LHCN-M2 (cell line): ENCODE measurements at regions not wholly inside any gene's neighbourhood (a gene's known extent, or its start where the extent isn't known, plus 50 kb on each side); places are given as distances from the start of the nearest gene placed in this dataset.

ENCODE experiments used
- DNase-seq: peaks from one replicate; pipeline ENCODE4 v3.0.0-alpha.2; 2012; ENCODE audit warnings: low read depth

GRCh38 chr3:8253201-8253600, 248.4 kb upstream of the LMCD1 start:
- DNase-seq, result no peak

DNA sequence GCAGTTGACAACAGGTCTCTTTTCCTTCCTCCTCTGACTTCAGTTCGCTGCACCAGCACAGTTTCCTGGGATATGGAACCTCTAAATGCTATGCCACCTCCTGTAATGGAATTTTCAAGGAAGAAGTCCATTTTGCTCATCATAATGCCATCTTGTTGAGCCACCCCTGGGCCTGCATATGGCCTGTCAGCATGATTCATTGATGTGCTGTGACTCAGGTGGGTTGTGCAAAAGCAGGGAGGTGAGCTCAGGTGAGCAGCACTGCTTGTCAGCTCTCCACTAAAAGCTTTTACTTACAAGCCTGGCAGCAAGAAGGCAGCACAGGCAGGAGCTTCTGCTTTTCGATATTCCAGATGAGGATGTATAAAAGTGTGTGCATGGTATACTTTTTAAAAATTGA, 247.1 kb upstream of the LMCD1 start:
- no peak for DNase-seq

- DNase-seq, result no peak
Observed at GRCh38 chr3:8255725-8256124, 245.9 kb upstream of the LMCD1 start.

DNA sequence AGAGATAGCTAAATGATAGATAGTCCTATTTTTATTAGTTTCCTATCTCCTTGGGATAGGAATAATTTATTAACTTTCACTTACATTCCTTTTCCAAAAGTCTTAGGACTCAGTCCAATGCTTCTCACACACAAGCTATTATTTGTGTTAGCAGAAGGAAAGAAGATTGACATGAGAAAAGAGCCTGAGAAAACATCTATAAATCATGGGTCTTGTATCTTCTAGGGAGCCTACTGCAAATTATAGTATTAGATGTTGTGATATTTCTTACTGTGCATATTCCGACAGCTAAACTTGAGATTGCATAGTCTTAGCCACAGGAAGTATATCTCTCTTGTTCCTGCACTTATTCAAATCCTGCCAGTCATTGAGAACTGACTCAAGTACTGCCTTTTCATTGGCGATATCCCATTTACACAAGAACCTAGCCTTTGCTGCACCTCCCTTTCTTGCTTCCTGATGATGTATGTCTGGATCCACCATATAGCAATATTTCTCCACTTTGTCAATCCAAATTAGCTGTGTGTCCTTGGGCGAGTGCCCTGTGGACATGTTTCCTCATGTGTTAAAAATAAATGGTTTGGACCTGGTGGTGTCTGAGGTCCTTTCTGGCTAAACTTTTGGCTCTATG, 245.1 kb upstream of the LMCD1 start:
- no peak for DNase-seq

GRCh38 chr3:8261018-8261417, 240.6 kb upstream of the LMCD1 start:
- no peak for DNase-seq

DNA sequence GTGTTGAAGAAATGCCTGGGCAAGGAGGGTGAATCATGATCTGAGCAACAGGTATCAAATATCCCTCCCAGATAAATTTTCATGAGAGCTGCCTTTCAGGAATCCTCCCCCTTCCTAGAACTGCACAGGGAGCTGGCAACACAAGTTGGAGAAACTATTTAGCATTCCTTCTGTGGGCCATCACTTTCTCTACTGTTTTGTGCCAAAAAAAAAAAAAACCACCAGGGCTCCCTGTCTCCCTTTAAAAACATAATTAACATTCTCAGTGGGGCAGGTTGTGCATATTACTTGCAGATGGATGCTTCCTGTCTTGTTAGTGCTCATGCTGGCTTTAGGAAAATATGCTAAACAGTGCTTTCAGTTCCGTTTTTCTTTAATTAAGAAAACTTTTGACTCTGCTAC, 234.9 kb upstream of the LMCD1 start:
- peak; percentile 13 for DNase-seq

- DNase-seq, result no peak
Observed at GRCh38 chr3:8273479-8273878, 228.1 kb upstream of the LMCD1 start.

GRCh38 chr3:8276056-8276455, 225.6 kb upstream of the LMCD1 start:
- DNase-seq, result no peak

DNA sequence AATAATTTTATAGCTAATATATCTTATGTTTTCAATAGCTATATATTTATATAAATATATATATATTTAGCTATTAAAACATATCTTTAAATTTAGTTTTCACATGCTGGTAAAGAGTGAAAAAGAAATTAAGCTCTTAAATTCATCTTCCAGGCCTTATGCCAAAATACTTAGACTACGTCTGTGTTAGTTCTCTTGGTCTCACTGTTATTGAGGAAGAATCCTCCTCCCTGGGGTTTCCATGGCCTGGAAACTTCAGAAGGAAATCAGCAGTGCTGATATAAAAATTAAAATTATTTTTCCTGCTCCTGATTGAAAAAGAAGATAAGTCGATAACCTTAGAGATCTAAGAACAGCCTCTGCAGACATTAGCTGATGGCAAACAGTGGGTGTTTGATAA, 225.1 kb upstream of the LMCD1 start:
- DNase-seq, result no peak

DNA sequence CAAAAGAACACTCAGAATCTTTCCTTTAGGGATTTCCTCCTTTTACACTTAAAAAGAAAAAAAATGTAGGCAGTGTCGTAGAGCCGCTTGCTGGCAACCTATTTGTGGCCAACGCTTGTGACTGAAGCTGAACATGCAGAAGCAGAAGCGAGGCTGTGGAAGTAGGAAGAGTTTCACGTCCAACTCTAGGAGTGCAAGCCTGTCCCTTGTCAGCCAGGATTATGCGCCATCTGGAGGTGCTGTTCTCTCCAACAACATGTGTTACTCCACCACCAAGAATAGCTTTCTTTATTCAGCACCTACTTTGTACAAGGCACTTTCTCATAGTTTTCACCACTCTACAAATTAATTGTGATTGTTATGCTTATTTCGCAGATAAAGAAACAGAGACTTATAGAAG, 223.2 kb upstream of the LMCD1 start:
- peak; percentile 3 for DNase-seq

- DNase-seq, result no peak
Observed at GRCh38 chr3:8279476-8279875, 222.1 kb upstream of the LMCD1 start.

DNA sequence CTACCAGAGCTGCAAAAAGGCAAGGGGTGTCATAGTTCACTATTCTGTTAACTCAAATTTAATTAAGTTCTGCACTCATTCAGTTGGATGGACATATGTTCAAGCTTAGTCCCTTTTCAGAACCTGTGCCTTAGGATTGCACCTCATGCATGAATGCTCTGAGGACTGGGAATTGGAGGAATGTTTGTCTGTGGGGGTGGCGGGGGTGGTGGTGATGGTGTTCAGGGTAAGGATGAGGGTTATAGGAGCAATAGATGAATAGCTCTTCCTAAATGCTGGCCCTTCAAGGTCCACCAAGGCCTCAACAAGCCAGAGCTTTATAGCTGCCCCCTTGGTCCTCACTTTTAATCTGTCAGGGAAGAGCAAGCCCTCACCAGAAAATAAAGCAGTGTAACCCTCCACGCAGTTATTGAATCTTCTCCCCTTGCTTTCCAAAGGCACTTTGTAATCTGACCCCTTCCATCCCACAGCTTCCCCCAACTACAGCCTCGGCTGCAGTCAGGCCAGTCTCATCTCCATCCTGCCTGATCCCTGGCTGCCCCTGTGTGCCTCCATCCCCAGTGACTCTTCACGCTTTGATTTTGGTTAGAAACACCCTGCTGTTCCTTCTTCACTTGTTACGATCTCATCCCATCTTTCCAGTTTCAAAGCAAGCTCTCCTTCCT, 221.6 kb upstream of the LMCD1 start:
- no peak for DNase-seq

- DNase-seq, result peak; percentile 8
Observed at GRCh38 chr3:8282541-8283165, 219.0 kb upstream of the LMCD1 start.

DNA sequence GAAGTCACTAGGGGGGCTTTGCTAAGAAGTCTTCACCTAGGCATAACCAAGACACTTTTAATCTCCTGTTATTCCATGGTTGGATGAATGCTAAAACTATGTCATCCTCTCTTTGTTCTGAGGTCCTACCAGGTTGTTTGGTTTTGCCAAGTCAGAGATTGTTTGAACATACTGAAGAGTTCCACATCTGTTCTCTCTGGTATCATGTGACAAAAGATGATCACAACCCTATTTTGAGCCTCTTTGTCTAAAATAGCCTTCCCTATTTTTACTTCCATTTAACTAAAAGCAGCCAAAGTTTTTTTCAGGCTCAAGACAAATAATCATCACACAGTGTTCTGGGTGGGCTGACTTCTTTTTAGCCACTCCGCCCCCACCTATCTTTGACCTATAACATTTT, 218.4 kb upstream of the LMCD1 start:
- no peak for DNase-seq

- DNase-seq, result no peak
Observed at GRCh38 chr3:8286086-8286485, 215.5 kb upstream of the LMCD1 start.

DNA sequence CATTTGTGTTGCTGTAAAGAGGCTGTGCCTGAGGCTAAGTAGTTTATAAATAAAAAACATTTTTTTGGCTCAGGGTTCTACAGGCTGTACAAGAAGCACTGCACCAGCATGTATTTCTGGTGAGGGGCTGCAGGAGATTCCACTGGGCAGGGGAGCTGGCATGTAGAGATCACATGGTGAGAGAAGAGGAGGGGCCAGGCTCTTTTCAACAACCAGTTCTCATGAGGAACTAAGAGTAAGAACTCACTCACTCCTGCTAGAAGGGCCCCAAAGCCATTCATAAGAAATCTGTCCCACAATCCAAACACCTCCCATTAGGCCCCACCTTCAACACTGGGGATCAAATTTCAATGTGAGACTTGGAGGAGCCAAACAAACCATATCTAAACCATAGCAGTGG, 214.9 kb upstream of the LMCD1 start:
- DNase-seq, result no peak

DNA sequence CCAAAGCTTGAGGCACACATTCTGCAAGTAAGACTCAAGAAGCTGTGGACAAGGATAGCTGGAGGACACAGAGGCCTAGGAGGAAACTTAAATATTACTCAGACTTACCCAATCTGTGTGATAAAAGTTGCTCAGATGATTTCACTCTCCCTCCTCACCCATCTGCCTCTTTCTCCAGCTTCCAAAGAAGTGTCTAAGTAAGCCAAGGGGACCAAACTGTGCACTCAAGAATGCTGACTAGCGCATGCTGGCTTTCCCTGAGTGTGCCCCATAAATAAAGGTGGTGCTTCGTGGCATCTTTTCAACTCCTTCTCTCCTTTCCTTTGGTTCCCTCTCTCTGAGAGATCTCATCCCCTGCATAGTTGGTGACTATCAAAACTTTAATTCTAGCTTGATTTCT, 211.0 kb upstream of the LMCD1 start:
- no peak for DNase-seq

GRCh38 chr3:8296461-8296860, 205.2 kb upstream of the LMCD1 start:
- no peak for DNase-seq

GRCh38 chr3:8298021-8298954, 203.3 kb upstream of the LMCD1 start:
- DNase-seq, result no peak

GRCh38 chr3:8301977-8302735, 199.5 kb upstream of the LMCD1 start:
- peak; percentile 59 for DNase-seq

GRCh38 chr3:8303466-8303865, 198.2 kb upstream of the LMCD1 start:
- no peak for DNase-seq
